ENCODE measurements at regions not wholly inside any gene's neighbourhood (a gene's known extent, or its start where the extent isn't known, plus 50 kb on each side); places are given as distances from the start of the nearest gene placed in this dataset.
A peak's percentile ranks its signal among the peaks of the same experiment; 100 is the strongest.
"Not testable (repeated sequence)": the region's sequence is repeated elsewhere in the genome, so short reads cannot be mapped to it uniquely, and the experiment has no call there.

DNA sequence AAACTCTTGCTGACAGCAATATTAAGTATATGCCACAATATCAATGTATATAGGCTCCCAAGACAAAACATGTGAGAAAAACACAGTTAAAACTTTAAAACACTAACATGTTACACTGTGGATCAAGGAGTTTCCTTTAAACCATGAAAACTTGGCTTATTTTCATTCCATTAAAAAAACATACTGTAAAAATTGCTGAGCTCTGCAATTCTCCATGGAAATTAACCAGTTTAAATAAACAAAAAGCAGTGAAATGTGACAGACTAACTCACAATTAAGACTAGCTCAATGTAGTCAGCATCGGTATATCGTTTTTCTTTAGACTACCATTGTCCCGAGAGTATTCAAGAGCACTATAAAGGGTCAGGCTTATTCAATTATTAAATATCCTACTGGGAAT, 930.5 kb upstream of the SLITRK1 start:
- no peak for DNase-seq
- in situ Hi-C loops (cut with MboI; ENCODE audit: low pct_unique_long_range_greater_than_20kb, low sequenced_read_pairs): no loop called here

DNA sequence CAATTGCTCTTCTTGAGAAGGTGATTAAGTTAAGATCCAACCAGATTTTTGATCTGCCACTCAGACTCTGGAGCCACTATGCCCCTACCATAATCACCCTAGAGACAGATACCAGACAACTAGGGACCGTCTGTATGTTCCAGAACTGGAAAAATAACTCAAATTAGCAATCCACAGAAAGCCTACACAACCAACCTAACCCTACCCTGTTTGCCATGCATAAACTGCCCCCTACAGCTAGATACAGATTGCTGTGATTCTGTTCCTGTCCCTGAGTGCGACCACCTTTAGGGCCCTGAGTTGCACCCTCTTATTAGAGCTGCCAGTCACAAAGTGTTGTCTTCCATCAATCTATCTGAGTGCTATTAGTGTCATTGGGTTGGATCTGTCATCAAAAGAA, 929.8 kb upstream of the SLITRK1 start:
- no peak for DNase-seq

DNA sequence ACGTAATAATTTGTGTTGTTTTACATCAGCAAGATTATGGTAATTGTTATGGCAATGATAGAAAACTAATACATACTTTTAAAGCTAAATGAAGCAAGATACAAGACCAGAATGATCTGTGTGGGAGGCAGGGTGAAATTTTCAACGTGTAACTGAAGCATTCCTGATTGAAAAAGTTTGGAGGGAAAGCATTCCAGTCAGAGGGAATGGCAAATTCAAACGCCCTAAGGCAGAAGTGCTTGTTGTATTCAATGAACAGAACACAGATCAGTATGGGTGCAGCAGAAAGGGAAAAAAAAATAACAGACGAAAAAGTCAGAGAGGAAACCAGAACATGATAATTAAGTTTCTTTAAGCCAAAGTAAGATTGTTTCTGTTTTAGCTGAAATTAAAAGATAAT, 928.5 kb upstream of the SLITRK1 start:
- in situ Hi-C loops (cut with MboI; ENCODE audit: low pct_unique_long_range_greater_than_20kb, low sequenced_read_pairs): no loop called here
- DNase-seq: no peak

More for the DNA sequence above, 929.8 kb upstream of the SLITRK1 start:
- in situ Hi-C loops (cut with MboI; ENCODE audit: low pct_unique_long_range_greater_than_20kb, low sequenced_read_pairs): no loop called here

DNA sequence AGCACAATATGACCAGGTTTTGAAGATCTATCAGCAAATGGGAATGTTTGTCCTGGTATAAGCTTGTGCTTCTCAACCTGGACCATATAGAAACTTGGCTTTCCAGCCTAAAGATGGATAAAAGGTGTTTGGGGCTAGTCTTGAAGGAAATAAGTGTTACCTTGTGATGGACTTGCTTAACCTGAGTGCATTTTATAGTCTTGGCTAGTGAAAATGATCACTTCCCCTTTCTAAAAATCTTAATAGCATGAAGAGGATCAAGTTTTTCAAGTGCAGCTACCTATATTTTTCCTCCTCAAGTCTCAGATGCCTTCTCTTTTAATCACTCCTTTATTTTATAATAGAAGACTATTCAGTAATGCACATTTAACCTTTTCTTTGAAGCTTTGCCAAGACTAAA, 919.8 kb upstream of the SLITRK1 start:
- no peak for DNase-seq
- in situ Hi-C loops (cut with MboI; ENCODE audit: low pct_unique_long_range_greater_than_20kb, low sequenced_read_pairs): no loop called here

DNA sequence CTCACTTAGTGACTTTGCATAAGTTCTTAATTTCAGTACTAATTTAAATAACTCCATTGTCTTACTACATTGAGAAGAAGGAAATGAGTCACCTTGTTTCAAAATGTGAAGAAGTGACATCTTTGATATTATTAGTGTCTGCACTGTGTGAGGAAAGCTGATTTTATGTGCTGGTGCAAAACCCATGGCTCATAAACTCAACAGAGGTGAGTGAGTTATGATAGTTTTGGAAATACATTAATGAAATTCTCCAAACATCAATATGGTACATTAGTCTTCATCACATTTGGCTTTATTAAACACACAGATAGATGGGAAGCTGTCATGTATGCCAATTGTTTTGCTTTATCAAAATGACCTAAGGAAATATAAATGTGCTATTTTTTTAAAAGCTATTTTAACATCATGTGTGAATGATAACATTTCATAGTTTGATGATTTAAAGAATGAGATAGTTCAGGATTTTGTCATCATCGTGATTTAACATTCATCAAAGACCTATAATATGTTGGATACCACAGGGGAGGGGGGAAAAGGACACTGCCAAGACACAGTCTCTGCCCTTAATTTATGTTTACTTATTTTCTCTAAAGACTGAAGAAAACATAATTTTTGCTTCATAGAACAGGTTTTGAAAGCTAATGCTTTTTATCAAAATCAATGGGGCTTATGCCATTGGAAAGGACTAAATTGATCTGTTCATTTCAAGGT, 902.3 kb upstream of the SLITRK1 start:
- in situ Hi-C loops (cut with MboI; ENCODE audit: low pct_unique_long_range_greater_than_20kb, low sequenced_read_pairs): no loop called here

DNA sequence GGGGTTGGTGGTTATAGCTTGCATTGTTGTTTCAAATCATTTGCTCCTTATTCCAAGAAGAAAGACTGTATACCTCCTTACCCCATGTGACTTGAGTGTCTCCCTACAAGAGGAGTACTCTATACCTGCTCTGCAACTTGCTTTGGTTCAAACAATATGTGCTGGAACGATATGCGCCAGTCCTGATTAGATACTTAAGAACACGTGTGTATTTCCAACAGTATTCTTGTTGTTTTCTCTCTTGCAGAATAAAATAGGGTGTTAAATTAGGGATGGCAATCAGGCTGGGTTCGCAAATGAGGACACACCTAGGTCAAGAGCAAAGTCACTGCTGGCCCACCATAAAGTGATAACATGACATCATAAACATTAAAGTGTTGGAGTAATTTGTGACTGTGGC, 895.0 kb upstream of the SLITRK1 start:
- DNase-seq: no peak
- in situ Hi-C loops (cut with MboI; ENCODE audit: low pct_unique_long_range_greater_than_20kb, low sequenced_read_pairs): no loop called here

More for the DNA sequence above, 902.3 kb upstream of the SLITRK1 start:
- no peak for DNase-seq

DNA sequence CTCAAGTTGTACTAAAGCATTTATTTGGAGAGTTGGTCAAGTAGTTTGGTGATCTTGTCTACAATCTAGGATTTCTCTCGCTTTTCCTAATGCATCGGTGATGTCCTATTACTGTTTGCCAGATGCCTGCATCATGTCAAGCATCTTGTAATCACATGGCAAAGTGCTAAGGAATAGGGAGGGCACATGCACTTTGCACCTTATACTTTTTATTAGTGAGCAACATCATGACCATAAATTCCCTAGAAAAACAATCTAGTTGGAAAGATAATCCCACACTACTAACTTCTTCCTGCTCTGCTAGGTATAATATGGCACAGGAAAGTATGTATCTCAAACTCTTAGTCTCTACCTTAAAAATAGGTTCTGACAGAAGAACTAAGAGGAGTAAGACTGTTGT, 894.3 kb upstream of the SLITRK1 start:
- no peak for DNase-seq
- in situ Hi-C loops (cut with MboI; ENCODE audit: low pct_unique_long_range_greater_than_20kb, low sequenced_read_pairs): no loop called here

DNA sequence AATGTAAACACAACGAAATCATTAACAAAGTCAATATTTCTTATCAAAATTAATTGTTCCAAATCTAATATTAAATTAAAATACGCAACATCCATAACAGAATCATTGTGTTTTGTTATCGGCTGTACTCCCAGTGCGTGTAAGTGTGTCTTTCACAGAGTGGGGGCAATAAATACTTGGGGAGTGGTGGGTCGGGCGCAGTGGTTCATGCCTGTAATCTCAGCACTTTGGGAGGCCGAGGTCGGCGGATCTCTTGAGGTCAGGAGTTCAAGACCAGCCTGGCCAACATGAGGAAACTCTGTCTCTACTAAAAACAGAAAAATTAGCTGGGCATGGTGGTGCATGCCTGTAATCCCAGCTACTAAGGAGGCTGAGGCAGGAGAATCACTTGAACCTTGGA, 893.6 kb upstream of the SLITRK1 start:
- DNase-seq; in situ Hi-C loops (cut with MboI; ENCODE audit: low pct_unique_long_range_greater_than_20kb, low sequenced_read_pairs): not testable (repeated sequence)

DNA sequence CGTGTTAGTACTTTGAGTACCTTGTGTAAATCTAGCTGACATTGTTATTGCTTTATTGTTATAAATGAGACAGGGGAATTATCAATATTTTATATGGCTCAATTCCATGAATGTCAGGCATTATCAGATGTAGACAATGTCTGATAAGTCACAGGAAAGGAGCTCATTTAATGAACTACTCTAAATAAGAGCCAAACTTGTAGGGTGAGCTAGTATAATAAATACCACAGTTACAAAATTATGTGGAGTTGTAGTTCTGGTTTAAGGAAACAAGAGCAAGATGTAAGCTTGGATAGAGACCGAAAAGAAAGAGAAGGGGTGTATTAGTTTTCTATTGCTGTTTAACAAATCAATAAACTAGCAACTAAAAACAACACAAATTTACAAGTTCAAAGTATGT, 891.8 kb upstream of the SLITRK1 start:
- in situ Hi-C loops (cut with MboI; ENCODE audit: low pct_unique_long_range_greater_than_20kb, low sequenced_read_pairs): no loop called here

DNA sequence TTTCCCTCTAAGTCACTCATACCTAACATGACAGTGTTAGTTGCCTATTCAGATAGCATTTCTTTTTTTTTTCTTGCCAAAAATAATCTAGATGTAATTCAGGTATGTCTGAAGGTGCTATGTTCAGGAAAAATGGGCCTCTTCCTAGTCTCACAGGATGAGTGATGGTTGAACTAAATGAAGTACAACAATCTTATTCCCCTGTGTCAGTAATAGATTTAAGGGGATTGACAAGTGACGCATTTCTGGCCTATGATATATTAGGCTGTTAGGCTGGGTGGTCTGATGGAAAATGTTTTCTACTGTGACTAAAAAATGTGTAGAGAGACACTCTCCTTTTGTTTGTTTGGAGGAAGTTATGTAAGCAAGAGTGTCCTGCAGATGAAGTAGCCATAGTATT, 878.7 kb upstream of the SLITRK1 start:
- in situ Hi-C loops (cut with MboI; ENCODE audit: low pct_unique_long_range_greater_than_20kb, low sequenced_read_pairs): no loop called here
- no peak for DNase-seq

More for the DNA sequence above, 891.8 kb upstream of the SLITRK1 start:
- DNase-seq: no peak

DNA sequence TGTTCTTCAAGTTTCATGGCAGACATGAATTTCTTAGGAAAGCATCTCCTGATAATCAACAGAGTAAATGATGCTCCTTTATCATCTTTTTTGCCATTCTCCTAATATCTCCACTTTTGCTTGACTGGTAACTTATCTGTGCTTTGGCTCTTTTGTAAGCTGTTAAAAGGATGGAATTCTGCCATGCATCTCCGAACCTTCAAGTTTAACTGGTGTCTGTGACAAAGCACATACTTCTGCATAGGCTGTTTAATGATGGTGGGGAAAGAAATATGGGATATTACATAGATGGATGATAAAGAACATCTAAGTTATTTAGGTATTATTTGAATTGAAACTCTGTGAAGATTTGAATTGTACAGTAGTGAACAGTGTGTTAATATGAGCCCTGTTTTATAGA, 866.9 kb upstream of the SLITRK1 start:
- no peak for DNase-seq
- in situ Hi-C loops (cut with MboI; ENCODE audit: low pct_unique_long_range_greater_than_20kb, low sequenced_read_pairs): no loop called here

DNA sequence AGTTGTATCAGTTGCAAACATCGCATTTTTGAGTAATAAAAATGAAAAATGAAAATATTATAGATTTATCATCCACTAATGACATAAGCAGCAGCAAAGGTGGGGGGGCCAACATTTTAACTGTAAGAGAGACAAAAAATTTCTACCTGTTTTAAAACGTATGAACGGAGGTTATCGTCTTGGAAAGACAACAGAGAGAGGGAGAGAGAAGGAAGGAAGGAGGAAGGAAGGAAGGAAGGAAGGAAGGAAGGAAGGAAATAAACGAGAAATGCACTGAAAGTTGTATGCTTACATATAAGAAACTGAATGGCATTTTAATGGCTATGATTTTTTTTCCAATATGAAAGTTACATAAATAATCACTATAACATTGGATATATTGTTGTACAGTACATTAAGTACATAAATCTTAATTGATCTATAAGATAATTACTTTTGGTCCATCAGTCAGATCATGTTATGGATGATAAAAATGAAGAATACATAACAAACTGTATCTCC, 862.8 kb upstream of the SLITRK1 start:
- in situ Hi-C loops (cut with MboI; ENCODE audit: low pct_unique_long_range_greater_than_20kb, low sequenced_read_pairs): no loop called here
- DNase-seq: no peak

DNA sequence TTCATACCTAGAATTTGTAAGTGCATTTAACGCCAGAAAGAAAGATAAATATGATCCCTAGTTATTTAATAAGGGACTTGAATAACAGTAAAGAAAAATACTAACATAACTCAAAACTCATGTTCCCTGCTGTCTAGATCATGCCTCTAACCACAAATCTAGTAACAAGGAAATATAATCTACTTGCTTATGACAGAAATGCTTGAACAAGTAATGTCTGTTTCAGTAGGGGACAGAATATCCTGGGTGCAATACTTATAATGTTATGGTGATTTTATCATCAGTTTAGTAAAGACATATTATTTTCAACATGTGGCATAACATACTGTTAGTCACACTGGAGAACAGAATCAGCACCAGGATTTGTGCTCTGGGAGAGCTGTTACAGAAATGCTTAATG, 861.9 kb upstream of the SLITRK1 start:
- no peak for DNase-seq
- in situ Hi-C loops (cut with MboI; ENCODE audit: low pct_unique_long_range_greater_than_20kb, low sequenced_read_pairs): no loop called here

DNA sequence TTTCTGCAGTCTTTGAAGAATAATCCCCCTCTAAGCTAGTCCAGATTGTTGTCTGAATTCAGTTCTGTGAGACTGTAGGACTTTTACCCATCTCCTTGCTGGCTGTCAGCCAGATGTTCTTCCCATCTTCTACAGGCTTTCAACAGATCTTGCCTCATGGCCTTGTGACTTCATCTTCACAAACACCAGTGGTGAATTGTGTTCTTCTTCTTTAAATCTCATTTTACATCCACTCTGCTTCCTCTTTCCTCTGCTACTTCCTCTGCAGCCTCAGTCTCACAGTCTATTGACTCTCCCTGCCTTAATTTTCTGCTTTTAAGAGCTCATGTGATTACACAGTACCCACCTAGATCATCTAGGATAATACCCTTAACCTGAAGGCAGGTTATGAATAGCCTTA, 859.0 kb upstream of the SLITRK1 start:
- in situ Hi-C loops (cut with MboI; ENCODE audit: low pct_unique_long_range_greater_than_20kb, low sequenced_read_pairs): no loop called here
- peak; percentile 36 for DNase-seq

DNA sequence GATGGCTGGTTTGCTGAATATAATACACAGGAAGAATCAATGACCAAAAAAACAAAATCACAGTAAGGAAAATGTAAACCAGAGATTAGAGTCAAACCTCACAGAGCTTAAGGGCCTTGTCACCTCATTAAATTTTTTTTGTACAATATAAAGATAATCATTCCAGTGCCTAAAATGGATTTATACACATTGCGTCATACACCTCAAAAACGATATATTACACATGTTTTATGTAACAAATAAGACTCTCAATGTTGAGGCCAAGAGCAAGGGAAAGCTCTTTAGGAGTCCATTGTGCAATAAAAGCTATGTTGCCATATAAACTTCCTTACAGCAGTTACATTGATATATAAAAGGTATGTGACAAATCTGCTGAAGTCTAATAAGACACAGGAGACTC, 856.7 kb upstream of the SLITRK1 start:
- DNase-seq: no peak

DNA sequence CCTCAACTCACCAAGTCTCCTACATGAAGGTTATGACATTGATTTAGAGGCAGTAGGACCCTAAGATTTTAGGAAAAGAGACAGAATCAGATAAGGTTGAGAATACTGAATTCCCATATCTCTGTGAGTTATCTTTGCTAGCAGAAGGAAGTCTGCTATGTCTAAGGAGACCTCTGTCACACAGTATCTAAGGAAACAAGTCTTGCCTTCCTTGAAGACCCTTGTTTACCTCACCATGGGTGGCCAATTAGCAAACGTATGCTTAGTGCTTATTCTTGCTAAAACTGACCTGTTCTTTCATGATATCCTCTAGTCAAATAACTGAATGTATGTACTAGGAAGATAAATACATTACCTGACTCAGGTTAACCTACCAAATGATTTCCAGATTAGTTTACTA, 855.4 kb upstream of the SLITRK1 start:
- in situ Hi-C loops (cut with MboI; ENCODE audit: low pct_unique_long_range_greater_than_20kb, low sequenced_read_pairs): no loop called here

More for the DNA sequence above, 856.7 kb upstream of the SLITRK1 start:
- in situ Hi-C loops (cut with MboI; ENCODE audit: low pct_unique_long_range_greater_than_20kb, low sequenced_read_pairs): no loop called here

DNA sequence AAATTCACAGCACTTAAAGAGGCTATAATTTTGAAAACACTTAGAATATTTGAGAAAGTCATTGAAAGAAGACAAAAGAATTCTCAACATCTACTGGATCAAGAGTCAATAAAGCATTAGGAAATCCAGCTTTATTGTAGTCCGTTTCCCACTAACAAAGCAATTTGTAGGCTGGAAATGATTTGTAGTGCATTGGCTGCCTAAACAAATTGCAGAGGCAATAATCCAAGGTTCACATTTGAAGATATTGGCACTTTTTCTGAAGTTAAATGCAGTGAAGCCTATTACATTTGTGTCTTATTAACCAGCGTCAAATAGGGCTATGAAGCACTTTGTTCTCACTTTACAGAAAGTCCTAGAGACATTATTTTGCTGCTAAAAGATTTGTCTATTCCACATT, 848.1 kb upstream of the SLITRK1 start:
- DNase-seq: no peak
- in situ Hi-C loops (cut with MboI; ENCODE audit: low pct_unique_long_range_greater_than_20kb, low sequenced_read_pairs): no loop called here

More for the DNA sequence above, 855.4 kb upstream of the SLITRK1 start:
- DNase-seq: no peak

DNA sequence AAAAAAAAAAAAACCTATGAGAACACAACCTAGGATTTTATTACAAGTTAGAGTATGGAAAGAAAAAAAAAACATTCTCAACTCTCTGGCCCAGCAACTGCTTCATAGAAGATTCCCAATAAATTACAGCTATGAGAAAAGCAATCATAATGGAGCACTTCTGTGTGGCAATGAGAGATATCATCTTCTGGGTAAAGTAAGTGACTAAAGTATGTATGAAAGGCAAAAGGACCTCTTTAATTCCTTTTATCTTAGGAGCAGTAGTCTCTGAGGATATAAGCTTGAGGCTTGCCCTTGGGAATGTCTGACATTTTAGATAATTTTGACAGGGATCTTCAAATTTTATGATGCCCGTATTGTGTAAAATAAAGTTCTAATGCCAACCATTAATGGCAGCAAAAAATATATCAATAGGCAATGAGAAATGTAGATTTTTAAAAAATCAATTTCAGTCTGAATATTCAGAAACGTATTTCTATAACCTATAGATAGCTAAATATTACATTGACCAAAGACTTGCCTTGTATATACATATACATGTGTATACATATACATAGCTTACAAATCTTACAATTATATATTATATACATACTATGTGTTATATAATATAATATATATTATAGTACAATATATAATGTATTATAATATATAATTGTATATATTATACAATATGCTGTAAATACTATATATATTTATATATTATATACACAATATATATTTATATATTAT, 823.9 kb upstream of the SLITRK1 start:
- in situ Hi-C loops (cut with MboI; ENCODE audit: low pct_unique_long_range_greater_than_20kb, low sequenced_read_pairs): no loop called here
- DNase-seq: peak; percentile 52

DNA sequence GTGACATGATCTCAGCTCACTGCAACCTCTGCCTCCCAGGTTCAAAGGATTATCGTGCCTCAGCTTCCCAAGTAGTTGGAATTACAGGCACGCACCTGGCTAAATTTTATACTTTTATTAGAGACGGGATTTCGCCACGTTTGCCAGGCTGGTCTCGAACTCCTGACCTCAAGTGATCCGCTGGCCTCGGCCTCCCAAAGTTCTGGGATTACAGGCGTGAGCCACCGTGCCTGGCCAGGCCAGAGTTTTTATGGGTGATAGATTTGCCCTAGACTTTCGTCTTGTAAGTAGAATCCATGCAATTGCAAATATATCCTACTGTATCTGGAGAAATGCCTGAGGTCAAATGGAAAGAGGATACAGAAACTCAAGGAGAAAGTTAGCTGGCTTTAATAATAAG, 819.9 kb upstream of the SLITRK1 start:
- in situ Hi-C loops (cut with MboI; ENCODE audit: low pct_unique_long_range_greater_than_20kb, low sequenced_read_pairs): no loop called here
- no peak for DNase-seq

DNA sequence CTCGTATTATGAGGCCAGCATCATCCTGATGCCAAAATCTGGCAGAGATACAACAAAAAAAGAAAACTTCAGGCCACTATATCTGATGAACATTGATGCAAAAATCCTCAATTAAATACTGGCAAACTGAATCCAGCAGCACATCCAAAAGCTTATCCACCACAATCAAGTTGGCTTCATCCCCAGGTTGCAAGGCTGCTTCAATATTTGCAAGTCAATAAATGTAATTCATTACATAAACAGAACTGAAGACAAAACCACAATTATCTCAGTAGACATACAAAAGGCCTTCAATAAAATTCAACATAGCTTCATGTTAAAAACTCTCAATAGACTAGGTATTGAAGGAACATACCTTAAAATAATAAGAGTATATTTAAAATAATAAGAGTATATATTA, 815.3 kb upstream of the SLITRK1 start:
- in situ Hi-C loops (cut with MboI; ENCODE audit: low pct_unique_long_range_greater_than_20kb, low sequenced_read_pairs); DNase-seq: not testable (repeated sequence)

DNA sequence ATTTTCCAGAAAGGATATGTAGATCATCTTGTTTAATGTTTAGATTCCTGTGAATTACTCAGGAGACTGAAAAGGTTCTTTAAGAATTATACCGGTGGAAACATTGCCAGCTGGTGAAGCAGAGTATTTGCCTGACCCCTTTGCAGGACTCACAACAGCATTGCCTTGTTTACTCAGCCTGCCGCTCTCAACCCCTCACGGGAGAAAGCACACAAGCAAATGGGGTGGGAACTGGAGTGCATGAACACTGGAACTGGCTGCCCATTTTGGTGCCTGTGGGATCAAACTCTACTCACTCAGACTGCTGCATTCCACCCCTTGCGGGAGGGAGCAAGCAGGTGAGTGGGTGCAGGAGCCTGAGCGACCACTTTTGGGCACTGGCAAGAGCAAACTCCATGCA, 804.7 kb upstream of the SLITRK1 start:
- DNase-seq: no peak
- in situ Hi-C loops (cut with MboI; ENCODE audit: low pct_unique_long_range_greater_than_20kb, low sequenced_read_pairs): no loop called here

Data from KBM-7 (cell line).